IMR-90 (cell line): ENCODE measurements at regions not wholly inside any gene's neighbourhood (a gene's known extent, or its start where the extent isn't known, plus 50 kb on each side); places are given as distances from the start of the nearest gene placed in this dataset.

Experiments used
- BHLHE40 ChIP-seq: fragments of 150-350 bp; IDR thresholded peaks from 2 replicates; pipeline ENCODE4 v1.6.1; 2016; ENCODE audit warnings: mild to moderate bottlenecking, low read depth, low read length
- CTCF ChIP-seq: conservative IDR thresholded peaks from 2 replicates; pipeline ENCODE4 v1.5.1; 2012; ENCODE audit warnings: mild to moderate bottlenecking, low read depth, low read length, improper control_type of control experiment
- MAZ ChIP-seq: IDR thresholded peaks from 2 replicates; pipeline ENCODE4 v1.6.1; 2012; ENCODE audit warnings: low read depth, mild to moderate bottlenecking, low read length, improper control_type of control experiment, moderate library complexity, borderline replicate concordance
- POLR2A ChIP-seq: IDR thresholded peaks from 2 replicates; pipeline ENCODE4 v1.6.1; 2012; ENCODE audit warnings: mild to moderate bottlenecking, low read depth, low read length
- RAD21 ChIP-seq: IDR thresholded peaks from 2 replicates; pipeline ENCODE4 v1.6.1; 2012; ENCODE audit warnings: low read length, improper control_type of control experiment
- RFX5 ChIP-seq: IDR thresholded peaks from 2 replicates; pipeline ENCODE4 v1.8.0; 2012; ENCODE audit warnings: low read depth, mild to moderate bottlenecking, low read length, moderate library complexity
- SMC3 ChIP-seq: fragments of 150-350 bp; IDR thresholded peaks from 2 replicates; pipeline ENCODE4 v1.6.1; 2016; ENCODE audit warnings: low read depth, mild to moderate bottlenecking, antibody characterized with exemption, low read length, moderate library complexity

GRCh38 chr16:72549878-72550277, 377.9 kb upstream of the PMFBP1 start:
- TF ChIP-seq CTCF (no peak), RFX5 (no peak), RAD21 (no peak), POLR2A (no peak), MAZ (no peak), SMC3 (no peak), BHLHE40 (no peak)
